Esophagus squamous epithelium (tissue), 5 donors: ENCODE measurements at regions not wholly inside any gene's neighbourhood (a gene's known extent, or its start where the extent isn't known, plus 50 kb on each side); places are given as distances from the start of the nearest gene placed in this dataset.
A peak's percentile ranks its signal among the peaks of the same experiment; 100 is the strongest.

Experiments used
- DNase-seq: peaks from one replicate; lab custom pipeline; 2025; lab: John Stamatoyannopoulos, UW
- H3K27ac ChIP-seq, 4 donors: fragments of 200-600 bp; sonication (generic); one replicate each; pipeline ENCODE4 v1.5.1; 2016 to 2019; ENCODE audit warnings: mild to moderate bottlenecking in 1 of 4
- H3K27me3 ChIP-seq, 4 donors: fragments of 200-600 bp; sonication (generic); 1 replicate in 3 of 4; 2 replicates in 1 of 4; pipeline versions ENCODE4 v1.5.1 to v1.6.0; 2017 to 2021; ENCODE audit warnings: antibody characterized with exemption in 1 of 4
- H3K36me3 ChIP-seq, 3 donors: fragments of 200-600 bp; sonication (generic); one replicate each; pipeline ENCODE4 v1.5.1; 2016 to 2019
- H3K4me1 ChIP-seq, 3 donors: fragments of 200-600 bp; sonication (generic); one replicate each; pipeline ENCODE4 v1.5.1; 2017 to 2019
- H3K4me3 ChIP-seq, 4 donors: fragments of 200-600 bp; sonication (generic); 1 replicate in 3 of 4; 2 replicates in 1 of 4; pipeline ENCODE4 v1.5.1; 2016 to 2019; ENCODE audit warnings: mild to moderate bottlenecking in 2 of 4, moderate library complexity in 1 of 4
- H3K9me3 ChIP-seq, 3 donors: fragments of 200-600 bp; sonication (generic); one replicate each; pipeline ENCODE4 v1.5.1; 2016 to 2019
- POLR2A ChIP-seq, 4 donors: fragments of 450-650 bp; IDR thresholded peaks; one replicate each; pipeline ENCODE4 v1.6.1; 2017; ENCODE audit warnings: antibody characterized with exemption in 4 of 4, mild to moderate bottlenecking in 4 of 4, moderate library complexity in 3 of 4
- WGBS, 2 donors: methylation state at CpG; one replicate each; pipeline ENCODE4 v1.1.5; 2018; 5-methylcytosine and 5-hydroxymethylcytosine counted together
- intact Hi-C: fragments of 100-400 bp; cut with DNase I; formaldehyde crosslinking; loops from one replicate; pipeline ENCODE4 v1.15.0; 2022
- TF ChIP-seq, protein P1 (sequence below), 6 experiments: fragments of 450-650 bp in 4 of 6; fragments of 200-600 bp in 2 of 6; sonication (generic) in 2 of 6; IDR thresholded peaks; one replicate each; pipeline ENCODE4 v1.5.1; 2016 to 2019; ENCODE audit warnings: antibody characterized with exemption in 6 of 6, mild to moderate bottlenecking in 4 of 6, moderate library complexity in 4 of 6
- donor health status: DM: yes; HTN: yes; CAD: no.

DNA sequence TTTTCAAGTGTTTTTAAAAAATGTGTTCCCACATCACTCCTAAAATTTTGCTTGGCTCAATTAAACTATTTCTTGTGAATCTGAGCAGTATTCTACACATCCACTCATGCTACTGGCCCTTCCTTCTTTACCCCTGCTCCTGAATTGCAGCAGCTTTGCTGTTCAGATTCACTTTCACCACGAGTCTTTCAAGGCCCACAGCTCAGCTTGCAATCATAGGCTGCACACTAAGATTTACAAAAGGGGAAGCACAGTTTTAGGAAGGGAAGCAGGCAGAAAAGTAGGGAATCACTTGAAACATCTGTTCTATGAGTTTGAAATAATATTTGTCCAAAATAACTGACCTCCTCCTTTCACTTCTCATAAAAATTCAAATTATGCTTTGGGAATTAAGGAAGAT lies 70.9 kb upstream of the EDEM3 start:
- Histone ChIP-seq H3K4me3 (no peak overlapping the region), H3K27me3 (no peaks in the 10 kb centered on the region), H3K27ac (peak overlapping the region in 3 of 4 donors; percentile 51 to 75 (median 59)), H3K9me3 (no peaks in the 10 kb centered on the region), H3K36me3 (peaks cover 4 to 31% (median 6%) of the 10 kb centered on the region in 3 donors), H3K4me1 (peaks cover 0 to 73% (median 37%) of the 10 kb centered on the region in 3 donors)
- TF ChIP-seq POLR2A (IDR thresholded peaks at IDR 0.05) = no peak
- TF ChIP-seq, protein P1, sequence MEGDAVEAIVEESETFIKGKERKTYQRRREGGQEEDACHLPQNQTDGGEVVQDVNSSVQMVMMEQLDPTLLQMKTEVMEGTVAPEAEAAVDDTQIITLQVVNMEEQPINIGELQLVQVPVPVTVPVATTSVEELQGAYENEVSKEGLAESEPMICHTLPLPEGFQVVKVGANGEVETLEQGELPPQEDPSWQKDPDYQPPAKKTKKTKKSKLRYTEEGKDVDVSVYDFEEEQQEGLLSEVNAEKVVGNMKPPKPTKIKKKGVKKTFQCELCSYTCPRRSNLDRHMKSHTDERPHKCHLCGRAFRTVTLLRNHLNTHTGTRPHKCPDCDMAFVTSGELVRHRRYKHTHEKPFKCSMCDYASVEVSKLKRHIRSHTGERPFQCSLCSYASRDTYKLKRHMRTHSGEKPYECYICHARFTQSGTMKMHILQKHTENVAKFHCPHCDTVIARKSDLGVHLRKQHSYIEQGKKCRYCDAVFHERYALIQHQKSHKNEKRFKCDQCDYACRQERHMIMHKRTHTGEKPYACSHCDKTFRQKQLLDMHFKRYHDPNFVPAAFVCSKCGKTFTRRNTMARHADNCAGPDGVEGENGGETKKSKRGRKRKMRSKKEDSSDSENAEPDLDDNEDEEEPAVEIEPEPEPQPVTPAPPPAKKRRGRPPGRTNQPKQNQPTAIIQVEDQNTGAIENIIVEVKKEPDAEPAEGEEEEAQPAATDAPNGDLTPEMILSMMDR (IDR thresholded peaks at IDR 0.05) = no peak
- no peak for DNase-seq
- intact Hi-C loops = no loop called here
- WGBS, 2 donors = 53 to 73% methylated on average over 1 of the region's 1 CpG

DNA sequence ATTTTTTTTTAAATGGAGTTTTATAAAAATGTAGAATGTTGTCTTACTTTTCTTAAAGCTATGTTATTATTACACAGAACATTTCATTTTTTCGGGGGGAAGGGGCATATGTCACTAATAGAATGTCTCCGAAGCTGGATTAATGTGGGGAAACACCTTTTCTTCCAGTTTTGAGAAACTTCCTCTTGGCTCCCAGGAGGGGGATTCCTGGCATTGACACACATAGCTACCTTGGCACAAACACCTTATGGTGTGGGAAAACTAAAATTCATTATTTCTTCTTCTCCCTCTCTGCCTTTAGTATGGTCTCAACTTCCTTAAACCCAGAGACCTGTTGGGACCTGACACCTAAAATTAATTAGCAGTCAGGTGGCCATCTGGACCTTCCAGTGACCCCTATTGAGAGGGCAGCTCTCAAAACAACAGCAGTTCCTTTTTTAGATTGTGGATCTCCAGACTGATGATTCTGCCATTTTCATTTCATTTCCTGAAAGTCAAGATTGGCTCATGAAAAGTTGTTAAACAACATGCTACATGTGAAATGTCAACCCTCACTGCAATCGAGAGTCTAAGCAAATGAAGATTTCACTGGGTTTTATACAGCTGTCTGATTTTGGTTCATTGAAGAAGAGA lies 70.1 kb upstream of the EDEM3 start:
- intact Hi-C loops = no loop called here
- DNase-seq = no peak
- Histone ChIP-seq H3K27ac (peak overlapping the region in 3 of 4 donors; percentile 59 to 76 (median 75)), H3K9me3 (no peaks in the 10 kb centered on the region), H3K27me3 (no peaks in the 10 kb centered on the region), H3K4me1 (peaks cover 0 to 74% (median 43%) of the 10 kb centered on the region in 3 donors), H3K4me3 (no peak overlapping the region), H3K36me3 (peaks cover 4 to 37% (median 11%) of the 10 kb centered on the region in 3 donors)
- WGBS, 2 donors = 17 to 29% methylated on average over 3 of the region's 3 CpGs
- TF ChIP-seq, protein P1 (IDR thresholded peaks at IDR 0.05) = no peak
- no peak for TF ChIP-seq POLR2A (IDR thresholded peaks at IDR 0.05)

DNA sequence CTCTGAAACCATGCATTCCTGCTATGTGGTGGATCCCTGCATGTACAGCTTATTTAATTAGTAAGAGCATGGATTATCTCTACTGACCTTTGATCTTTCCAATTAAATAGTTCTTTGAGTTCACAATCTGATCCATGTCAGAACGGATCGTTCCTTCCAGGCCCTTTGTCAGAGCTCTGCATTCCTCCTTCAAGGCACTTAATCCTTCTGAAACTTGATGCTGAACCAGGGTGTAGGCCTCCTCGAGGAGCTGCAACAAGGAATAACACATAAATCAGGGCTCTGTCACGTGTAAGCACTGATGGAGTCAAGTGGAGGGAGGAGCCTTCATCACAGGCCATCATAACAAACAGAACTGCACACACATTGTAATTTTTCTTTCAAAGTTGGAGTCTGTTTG lies 68.4 kb upstream of the EDEM3 start:
- no peak for DNase-seq
- H3K27me3 ChIP-seq = no peaks in the 10 kb centered on the region
- 46 to 94% methylated on average over 3 of the region's 4 CpGs for WGBS, 2 donors
- intact Hi-C loops = no loop called here
- TF ChIP-seq, protein P1 (IDR thresholded peaks at IDR 0.05) = no peak
- no peak for TF ChIP-seq POLR2A (IDR thresholded peaks at IDR 0.05)
- peaks cover 0 to 69% (median 43%) of the 10 kb centered on the region in 3 donors for H3K4me1 ChIP-seq
- H3K9me3 ChIP-seq = no peaks in the 10 kb centered on the region
- H3K36me3 ChIP-seq = peaks cover 11 to 54% (median 11%) of the 10 kb centered on the region in 3 donors
- no peak overlapping the region for H3K4me3 ChIP-seq
- H3K27ac ChIP-seq = peak overlapping the region in 3 of 4 donors; percentile 59 to 76 (median 75)

DNA sequence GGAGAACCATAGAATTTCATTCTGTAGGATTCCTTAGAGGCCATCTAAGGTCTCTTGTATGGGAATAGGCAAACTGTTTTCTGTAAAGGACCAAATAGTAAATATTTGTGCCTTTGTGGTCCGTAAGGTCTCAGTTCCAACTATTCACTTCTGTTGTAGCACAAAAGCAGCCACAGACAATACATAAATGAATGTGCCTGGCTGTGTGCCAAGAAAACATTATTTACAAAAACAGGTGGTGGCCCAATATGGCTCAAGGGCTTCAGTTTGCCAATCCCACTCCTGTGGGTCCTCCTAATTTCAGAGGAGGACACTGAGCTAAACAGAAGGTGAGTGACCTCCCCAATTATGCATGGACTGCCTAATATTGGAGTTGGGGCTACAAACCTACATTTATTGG lies 67.6 kb upstream of the EDEM3 start:
- intact Hi-C loops = no loop called here
- WGBS, 2 donors = 57 to 86% methylated on average over 1 of the region's 1 CpG
- DNase-seq = no peak
- Histone ChIP-seq H3K36me3 (peaks cover 11 to 62% (median 11%) of the 10 kb centered on the region in 3 donors), H3K4me3 (no peak overlapping the region), H3K27me3 (no peaks in the 10 kb centered on the region), H3K27ac (peak overlapping the region in 3 of 4 donors; percentile 59 to 76 (median 75)), H3K9me3 (no peaks in the 10 kb centered on the region), H3K4me1 (peaks cover 0 to 63% (median 41%) of the 10 kb centered on the region in 3 donors)
- TF ChIP-seq POLR2A (IDR thresholded peaks at IDR 0.05) = no peak
- TF ChIP-seq, protein P1 (IDR thresholded peaks at IDR 0.05) = no peak

DNA sequence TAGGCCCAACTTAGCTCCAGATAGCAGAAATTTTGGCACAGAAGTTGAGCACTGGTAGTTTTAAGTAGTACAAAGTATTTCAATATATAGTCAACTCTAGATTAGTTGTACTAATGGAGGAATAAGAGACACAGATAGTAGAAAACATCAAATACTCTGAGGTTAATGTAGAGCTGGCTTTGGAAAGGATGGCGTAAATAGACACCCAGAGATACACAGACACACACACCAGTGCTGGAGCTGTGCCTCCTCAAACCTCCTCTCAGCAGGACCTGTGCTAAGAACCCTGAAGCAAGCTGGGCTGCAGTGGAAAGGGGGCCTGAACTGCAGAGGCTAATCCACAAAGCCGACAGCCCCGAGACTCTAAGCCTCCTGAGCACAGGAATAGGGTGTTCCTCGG lies 67.0 kb upstream of the EDEM3 start:
- WGBS, 2 donors = 89 to 94% methylated on average over 4 of the region's 4 CpGs

More for the DNA sequence above, 67.0 kb upstream of the EDEM3 start:
- Histone ChIP-seq H3K4me3 (no peak overlapping the region), H3K36me3 (peaks cover 11 to 68% (median 11%) of the 10 kb centered on the region in 3 donors), H3K27ac (peak overlapping the region in 3 of 4 donors; percentile 59 to 76 (median 75)), H3K27me3 (no peaks in the 10 kb centered on the region), H3K4me1 (peaks cover 0 to 62% (median 41%) of the 10 kb centered on the region in 3 donors), H3K9me3 (no peaks in the 10 kb centered on the region)
- intact Hi-C loops = no loop called here
- no peak for DNase-seq
- no peak for TF ChIP-seq POLR2A (IDR thresholded peaks at IDR 0.05)
- TF ChIP-seq, protein P1 (IDR thresholded peaks at IDR 0.05) = no peak
